Neural cell (in vitro differentiated cells): ENCODE measurements at regions not wholly inside any gene's neighbourhood (a gene's known extent, or its start where the extent isn't known, plus 50 kb on each side); places are given as distances from the start of the nearest gene placed in this dataset.

Experiments
- H2AFZ ChIP-seq: fragments of 200-600, 300-800 bp; sonication (generic), shearing (Covaris generic); 2 replicates; pipeline ENCODE4 v1.6.0; 2014; ENCODE audit warnings: low read depth, mild to moderate bottlenecking, antibody characterized with exemption, low read length, moderate library complexity
- H3F3A ChIP-seq: fragments of 200-600 bp; shearing (Covaris generic); 2 replicates; pipeline ENCODE4 v1.6.1; 2016; ENCODE audit warnings: mild to moderate bottlenecking, moderate library complexity, mixed read lengths, antibody characterized with exemption, low read length; ENCODE audit not compliant: insufficient read depth, poor library complexity, severe bottlenecking
- H3K27ac ChIP-seq: fragments of 200-600, 300-800 bp; sonication (generic), shearing (Covaris generic); 2 replicates; pipeline ENCODE4 v1.5.1; 2014; ENCODE audit warnings: mild to moderate bottlenecking, low read length, moderate library complexity
- H3K27me3 ChIP-seq: fragments of 300-800, 200-600 bp; sonication (generic), shearing (Covaris generic); 2 replicates; pipeline ENCODE4 v1.6.0; 2014; ENCODE audit warnings: mild to moderate bottlenecking, low read depth, low read length, moderate library complexity; ENCODE audit not compliant: insufficient read depth
- H3K36me3 ChIP-seq: fragments of 300-800, 200-600 bp; sonication (generic), shearing (Covaris generic); 2 replicates; pipeline ENCODE4 v1.5.1; 2014; ENCODE audit warnings: mild to moderate bottlenecking, antibody characterized with exemption, low read length, moderate library complexity; ENCODE audit not compliant: insufficient read depth
- H3K4me2 ChIP-seq: fragments of 300-800, 200-600 bp; sonication (generic), shearing (Covaris generic); 2 replicates; pipeline ENCODE4 v1.6.0; 2014; ENCODE audit warnings: mild to moderate bottlenecking, low read length
- H3K4me3 ChIP-seq: fragments of 300-800, 200-600 bp; sonication (generic), shearing (Covaris generic); 2 replicates; pipeline ENCODE4 v1.5.1; 2014; ENCODE audit warnings: mild to moderate bottlenecking, low read length, moderate library complexity
- H3K79me2 ChIP-seq: fragments of 200-600 bp; shearing (Covaris generic); replicated peaks from 2 replicates; pipeline ENCODE4 v1.6.0; 2014; ENCODE audit warnings: mild to moderate bottlenecking, low read length, moderate library complexity; ENCODE audit not compliant: insufficient read depth
- H3K9ac ChIP-seq: fragments of 300-800, 200-600 bp; sonication (generic), shearing (Covaris generic); 2 replicates; pipeline ENCODE4 v1.6.1; 2016; ENCODE audit warnings: mild to moderate bottlenecking, low read length, mixed read lengths
- H3K9me2 ChIP-seq: fragments of 200-600 bp; shearing (Covaris generic); 2 replicates; pipeline ENCODE4 v1.6.1; 2016; ENCODE audit warnings: mild to moderate bottlenecking, low read length, mixed read lengths; ENCODE audit not compliant: insufficient read depth
- H3K9me3 ChIP-seq: fragments of 200-600, 300-800 bp; sonication (generic), shearing (Covaris generic); 2 replicates; pipeline ENCODE4 v1.6.1; 2016; ENCODE audit warnings: mild to moderate bottlenecking, mixed run types, low read length, moderate library complexity, mixed read lengths
- H4K20me1 ChIP-seq: fragments of 200-600 bp; shearing (Covaris generic); 2 replicates; pipeline ENCODE4 v1.6.1; 2016; ENCODE audit warnings: mild to moderate bottlenecking, mixed run types; ENCODE audit not compliant: insufficient read depth
- CTCF ChIP-seq: fragments of 450-650 bp; IDR thresholded peaks from 2 replicates; pipeline ENCODE4 v1.5.1; 2014; ENCODE audit warnings: antibody characterized with exemption, mild to moderate bottlenecking, moderate library complexity; ENCODE audit not compliant: poor library complexity, severe bottlenecking
- EP300 ChIP-seq: fragments of 450-650 bp; conservative IDR thresholded peaks from 2 replicates; pipeline ENCODE4 v1.6.1; 2014; ENCODE audit warnings: antibody characterized with exemption, mild to moderate bottlenecking, moderate library complexity; ENCODE audit not compliant: poor library complexity, severe bottlenecking
- EZH2 ChIP-seq: fragments of 200-600, 300-800 bp; shearing (Covaris generic), sonication (generic); IDR thresholded peaks from 2 replicates; pipeline ENCODE4 v1.6.1; 2014; ENCODE audit warnings: antibody characterized with exemption, low read length, borderline replicate concordance, mild to moderate bottlenecking; ENCODE audit not compliant: insufficient read depth, poor library complexity, severe bottlenecking
- MXI1 ChIP-seq: fragments of 450-650 bp; conservative IDR thresholded peaks from 2 replicates; pipeline ENCODE4 v1.6.1; 2014; ENCODE audit warnings: antibody characterized with exemption, mild to moderate bottlenecking; ENCODE audit not compliant: poor library complexity, severe bottlenecking
- POLR2AphosphoS5 ChIP-seq: IDR thresholded peaks from 2 replicates; pipeline ENCODE4 v1.6.1; 2012
- RAD21 ChIP-seq: fragments of 450-650 bp; conservative IDR thresholded peaks from 2 replicates; pipeline ENCODE4 v1.6.1; 2014; ENCODE audit warnings: antibody characterized with exemption, mild to moderate bottlenecking, moderate library complexity
- SMC3 ChIP-seq: fragments of 450-650 bp; conservative IDR thresholded peaks from 2 replicates; pipeline ENCODE4 v1.6.1; 2014; ENCODE audit warnings: antibody characterized with exemption, mild to moderate bottlenecking, moderate library complexity; ENCODE audit not compliant: poor library complexity
- TAF1 ChIP-seq: IDR thresholded peaks from 2 replicates; pipeline ENCODE4 v1.6.1; 2012; ENCODE audit warnings: low read depth
- TF ChIP-seq, protein P1 (sequence below): IDR thresholded peaks from 2 replicates; pipeline ENCODE4 v1.6.1; 2012; ENCODE audit warnings: borderline replicate concordance

GRCh38 chr18:54521846-54522245, 69.2 kb upstream of the DYNAP start:
- TF ChIP-seq, protein P1, sequence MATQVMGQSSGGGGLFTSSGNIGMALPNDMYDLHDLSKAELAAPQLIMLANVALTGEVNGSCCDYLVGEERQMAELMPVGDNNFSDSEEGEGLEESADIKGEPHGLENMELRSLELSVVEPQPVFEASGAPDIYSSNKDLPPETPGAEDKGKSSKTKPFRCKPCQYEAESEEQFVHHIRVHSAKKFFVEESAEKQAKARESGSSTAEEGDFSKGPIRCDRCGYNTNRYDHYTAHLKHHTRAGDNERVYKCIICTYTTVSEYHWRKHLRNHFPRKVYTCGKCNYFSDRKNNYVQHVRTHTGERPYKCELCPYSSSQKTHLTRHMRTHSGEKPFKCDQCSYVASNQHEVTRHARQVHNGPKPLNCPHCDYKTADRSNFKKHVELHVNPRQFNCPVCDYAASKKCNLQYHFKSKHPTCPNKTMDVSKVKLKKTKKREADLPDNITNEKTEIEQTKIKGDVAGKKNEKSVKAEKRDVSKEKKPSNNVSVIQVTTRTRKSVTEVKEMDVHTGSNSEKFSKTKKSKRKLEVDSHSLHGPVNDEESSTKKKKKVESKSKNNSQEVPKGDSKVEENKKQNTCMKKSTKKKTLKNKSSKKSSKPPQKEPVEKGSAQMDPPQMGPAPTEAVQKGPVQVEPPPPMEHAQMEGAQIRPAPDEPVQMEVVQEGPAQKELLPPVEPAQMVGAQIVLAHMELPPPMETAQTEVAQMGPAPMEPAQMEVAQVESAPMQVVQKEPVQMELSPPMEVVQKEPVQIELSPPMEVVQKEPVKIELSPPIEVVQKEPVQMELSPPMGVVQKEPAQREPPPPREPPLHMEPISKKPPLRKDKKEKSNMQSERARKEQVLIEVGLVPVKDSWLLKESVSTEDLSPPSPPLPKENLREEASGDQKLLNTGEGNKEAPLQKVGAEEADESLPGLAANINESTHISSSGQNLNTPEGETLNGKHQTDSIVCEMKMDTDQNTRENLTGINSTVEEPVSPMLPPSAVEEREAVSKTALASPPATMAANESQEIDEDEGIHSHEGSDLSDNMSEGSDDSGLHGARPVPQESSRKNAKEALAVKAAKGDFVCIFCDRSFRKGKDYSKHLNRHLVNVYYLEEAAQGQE = no peak
- no peak for TF ChIP-seq EP300
- no peak for TF ChIP-seq TAF1
- no peak for TF ChIP-seq POLR2AphosphoS5
- TF ChIP-seq MXI1 = no peak
- TF ChIP-seq EZH2 = no peak
- no peak for TF ChIP-seq SMC3
- TF ChIP-seq RAD21 = no peak
- no peak for TF ChIP-seq CTCF
- Histone ChIP-seq H3K9ac (no peak overlapping the region), H4K20me1 (no peaks in the 10 kb centered on the region), H3K79me2 (no peaks in the 10 kb centered on the region), H3F3A (no peaks in the 10 kb centered on the region), H2AFZ (no peak overlapping the region), H3K9me2 (no peaks in the 10 kb centered on the region), H3K4me3 (no peak overlapping the region), H3K4me2 (no peak overlapping the region), H3K9me3 (no peaks in the 10 kb centered on the region), H3K36me3 (no peaks in the 10 kb centered on the region), H3K27ac (no peak overlapping the region), H3K27me3 (no peaks in the 10 kb centered on the region)

DNA sequence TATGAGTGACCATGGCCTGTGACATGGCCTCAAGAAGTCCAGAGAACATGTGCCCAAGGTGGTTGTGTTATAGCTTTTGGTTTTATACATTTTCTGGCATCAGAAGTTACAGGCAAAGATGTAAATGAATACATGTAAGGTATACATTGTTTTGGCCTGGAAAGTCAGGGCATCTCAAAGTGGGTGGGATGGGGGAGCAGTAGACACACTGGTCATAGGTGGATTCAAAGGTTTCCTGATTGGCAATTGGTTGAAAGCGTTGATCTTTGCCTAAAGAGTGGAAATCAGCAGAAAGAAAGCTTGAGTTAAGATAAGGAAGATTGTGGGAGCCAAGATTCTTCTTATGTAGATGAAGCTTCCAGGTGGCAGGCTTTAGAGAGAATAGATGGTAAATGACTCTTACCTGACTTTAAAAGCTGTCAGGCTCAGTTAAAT, 62.1 kb upstream of the DYNAP start:
- no peaks in the 10 kb centered on the region for H3K27me3 ChIP-seq
- no peaks in the 10 kb centered on the region for H3K9me3 ChIP-seq
- H3K27ac ChIP-seq = no peak overlapping the region
- no peaks in the 10 kb centered on the region for H3K79me2 ChIP-seq
- no peaks in the 10 kb centered on the region for H3K36me3 ChIP-seq
- H3K9ac ChIP-seq = no peak overlapping the region
- no peak overlapping the region for H3K4me2 ChIP-seq
- TF ChIP-seq, protein P1 = no peak
- TF ChIP-seq SMC3 (no peak), POLR2AphosphoS5 (no peak), RAD21 (no peak), MXI1 (no peak), EP300 (no peak), TAF1 (no peak), EZH2 (no peak), CTCF (no peak)
- no peak overlapping the region for H2AFZ ChIP-seq
- no peaks in the 10 kb centered on the region for H4K20me1 ChIP-seq
- no peaks in the 10 kb centered on the region for H3F3A ChIP-seq
- H3K9me2 ChIP-seq = no peaks in the 10 kb centered on the region
- no peak overlapping the region for H3K4me3 ChIP-seq
